RWPE2 (cell line): ENCODE measurements at regions not wholly inside any gene's neighbourhood (a gene's known extent, or its start where the extent isn't known, plus 50 kb on each side); places are given as distances from the start of the nearest gene placed in this dataset.

ENCODE experiments used
- ATAC-seq: fragments of 200-7000 bp; cut with Tn5 transposase; 3 replicates; pipeline ENCODE4 v1.9.1; 2021; ENCODE audit warnings: low read depth
- DNase-seq: peaks from one replicate; pipeline ENCODE4 v3.0.0-alpha.2; 2020; ENCODE audit warnings: low spot score
- H3K27ac ChIP-seq: fragments of 450-650 bp; 2 replicates; pipeline ENCODE4 v1.5.1; 2017; ENCODE audit warnings: mild to moderate bottlenecking; ENCODE audit not compliant: poor library complexity, severe bottlenecking
- H3K27me3 ChIP-seq: fragments of 250-450 bp; sonication (Bioruptor Pico); 2 replicates; pipeline ENCODE4 v1.5.1; 2021; ENCODE audit warnings: mild to moderate bottlenecking, moderate library complexity; ENCODE audit not compliant: insufficient read depth, poor library complexity, severe bottlenecking
- H3K36me3 ChIP-seq: fragments of 250-450 bp; sonication (Bioruptor Pico); 2 replicates; pipeline ENCODE4 v1.5.1; 2020; ENCODE audit warnings: low read depth, mild to moderate bottlenecking, moderate library complexity
- H3K4me1 ChIP-seq: fragments of 250-450 bp; sonication (Bioruptor Pico); 2 replicates; pipeline ENCODE4 v1.5.1; 2021; ENCODE audit warnings: mild to moderate bottlenecking, moderate library complexity; ENCODE audit not compliant: insufficient read depth, poor library complexity, severe bottlenecking
- H3K4me3 ChIP-seq: fragments of 250-450 bp; sonication (Bioruptor Pico); 2 replicates; pipeline ENCODE4 v1.5.1; 2021; ENCODE audit warnings: mild to moderate bottlenecking, moderate library complexity; ENCODE audit not compliant: severe bottlenecking
- H3K9me3 ChIP-seq: fragments of 250-450 bp; sonication (Bioruptor Pico); 2 replicates; pipeline ENCODE4 v1.5.1; 2021; ENCODE audit warnings: mild to moderate bottlenecking, moderate library complexity; ENCODE audit not compliant: severe bottlenecking
- CTCF ChIP-seq: fragments of 450-650 bp; IDR thresholded peaks from one replicate; pipeline ENCODE4 v1.5.1; 2017; ENCODE audit warnings: mild to moderate bottlenecking, moderate library complexity; ENCODE audit not compliant: poor library complexity, severe bottlenecking

GRCh38 chr3:8442993-8443650, 58.5 kb upstream of the LMCD1 start:
- ATAC-seq: no peak
- DNase-seq: no peak
- H3K27ac ChIP-seq: peak overlapping the region; percentile 80

GRCh38 chr3:8443829-8444791, 57.5 kb upstream of the LMCD1 start:
- ATAC-seq (peak; percentile 99), DNase-seq (peak; percentile 95)
- Histone ChIP-seq H3K36me3 (no peaks in the 10 kb centered on the region), H3K27ac (peak overlapping the region; percentile 80), H3K9me3 (no peaks in the 10 kb centered on the region), H3K4me3 (no peak overlapping the region), H3K27me3 (no peaks in the 10 kb centered on the region), H3K4me1 (peaks cover 32% of the 10 kb centered on the region)
- no peak for TF ChIP-seq CTCF

More at GRCh38 chr3:8442993-8443650, 58.5 kb upstream of the LMCD1 start:
- no peak for TF ChIP-seq CTCF
- Histone ChIP-seq H3K4me3 (no peak overlapping the region), H3K4me1 (peaks cover 32% of the 10 kb centered on the region), H3K36me3 (no peaks in the 10 kb centered on the region), H3K9me3 (no peaks in the 10 kb centered on the region), H3K27me3 (no peaks in the 10 kb centered on the region)

GRCh38 chr3:8444883-8445282, 56.7 kb upstream of the LMCD1 start:
- Histone ChIP-seq H3K27me3 (no peaks in the 10 kb centered on the region), H3K27ac (peak overlapping the region; percentile 80), H3K4me1 (peaks cover 32% of the 10 kb centered on the region), H3K9me3 (no peaks in the 10 kb centered on the region), H3K4me3 (no peak overlapping the region), H3K36me3 (no peaks in the 10 kb centered on the region)
- ATAC-seq (no peak), DNase-seq (no peak)
- no peak for TF ChIP-seq CTCF

GRCh38 chr3:8445861-8446260, 55.8 kb upstream of the LMCD1 start:
- DNase-seq (no peak), ATAC-seq (peak; percentile 28)
- no peak for TF ChIP-seq CTCF
- H3K36me3 ChIP-seq: no peaks in the 10 kb centered on the region
- peaks cover 32% of the 10 kb centered on the region for H3K4me1 ChIP-seq
- no peaks in the 10 kb centered on the region for H3K9me3 ChIP-seq
- H3K4me3 ChIP-seq: no peak overlapping the region
- H3K27me3 ChIP-seq: no peaks in the 10 kb centered on the region
- H3K27ac ChIP-seq: peak overlapping the region; percentile 80
